Adrenal gland (tissue), 9 donors: ENCODE measurements at regions not wholly inside any gene's neighbourhood (a gene's known extent, or its start where the extent isn't known, plus 50 kb on each side); places are given as distances from the start of the nearest gene placed in this dataset.

ENCODE experiments used
- DNase-seq, 7 donors: peaks; one replicate each; pipeline ENCODE4 v3.0.0-alpha.2; 2019 to 2020
- H3K27ac ChIP-seq, 5 donors: fragments of 200-600 bp; sonication (generic) in 4 of 5; 1 replicate in 3 of 5; 2 replicates in 2 of 5; pipeline versions ENCODE4 v1.5.1 to v1.8.0; 2016 to 2020; ENCODE audit warnings: mild to moderate bottlenecking in 1 of 5
- H3K27me3 ChIP-seq: fragments of 200-600 bp; 2 replicates; pipeline ENCODE4 v1.8.0; 2021
- H3K36me3 ChIP-seq, 2 donors: fragments of 200-600 bp; replicated peaks in 1 of 2; 1 replicate in 1 of 2; 2 replicates in 1 of 2; pipeline versions ENCODE4 v1.5.1 to v1.8.0; 2018 to 2022
- H3K4me1 ChIP-seq, 2 donors: fragments of 200-600 bp; replicated peaks in 1 of 2; 1 replicate in 1 of 2; 2 replicates in 1 of 2; pipeline versions ENCODE4 v1.5.1 to v1.8.0; 2018 to 2021
- H3K4me3 ChIP-seq, 4 donors: fragments of 200-600 bp; sonication (generic) in 3 of 4; one replicate each; pipeline ENCODE4 v1.5.1; 2016 to 2018
- H3K9me3 ChIP-seq, 3 donors: fragments of 200-600 bp; sonication (generic) in 1 of 3; replicated peaks in 1 of 3; 1 replicate in 2 of 3; 2 replicates in 1 of 3; pipeline versions ENCODE4 v1.5.1 to v1.8.0; 2016 to 2021
- POLR2A ChIP-seq, 2 donors: fragments of 450-650 bp; IDR thresholded peaks; one replicate each; pipeline ENCODE4 v1.6.1; 2017; ENCODE audit warnings: antibody characterized with exemption in 2 of 2, mild to moderate bottlenecking in 2 of 2, moderate library complexity in 1 of 2
- WGBS, 4 donors: extraction: QIAGEN DNeasy Blood & Tissue Kit in 2 of 4; methylation state at CpG; one replicate each; pipeline versions ENCODE4 v1.1.5 to v1.1.7; 2013 to 2017; 5-methylcytosine and 5-hydroxymethylcytosine counted together
- intact Hi-C, 2 donors: fragments of 100-400 bp; cut with DNase I; formaldehyde crosslinking; loops; one replicate each; pipeline versions ENCODE4 v1.14.1 to v1.15.0; 2022 to 2023
- TF ChIP-seq, protein P1 (sequence below), 6 experiments: fragments of 450-650 bp in 4 of 6; fragments of 200-600 bp in 2 of 6; sonication (generic) in 1 of 6; IDR thresholded peaks; 1 replicate in 5 of 6; 2 replicates in 1 of 6; pipeline versions ENCODE4 v1.5.1 to v1.8.0; 2016 to 2021; ENCODE audit warnings: antibody characterized with exemption in 6 of 6, mild to moderate bottlenecking in 2 of 6, moderate library complexity in 1 of 6
- donor health status: healthy with polysubstance abuse.
- donor health status: Bipolar disorder and iron deficiency.
- donor health status: DM: yes; HTN: yes; CAD: no.
- donor health status: DM: no; HTN: no; CAD: no.
- donor health status: DM: no; HTN: no; CAD: no.

GRCh38 chr6:1231941-1232340 lies 80.0 kb upstream of the FOXQ1 start:
- intact Hi-C loops: no loop called here
- no peaks in the 10 kb centered on the region for H3K9me3 ChIP-seq
- 58 to 69% (median 67%) methylated on average over 4 of the region's 4 CpGs for WGBS, 4 donors
- no peak for TF ChIP-seq POLR2A (IDR thresholded peaks at IDR 0.05)
- TF ChIP-seq, protein P1, sequence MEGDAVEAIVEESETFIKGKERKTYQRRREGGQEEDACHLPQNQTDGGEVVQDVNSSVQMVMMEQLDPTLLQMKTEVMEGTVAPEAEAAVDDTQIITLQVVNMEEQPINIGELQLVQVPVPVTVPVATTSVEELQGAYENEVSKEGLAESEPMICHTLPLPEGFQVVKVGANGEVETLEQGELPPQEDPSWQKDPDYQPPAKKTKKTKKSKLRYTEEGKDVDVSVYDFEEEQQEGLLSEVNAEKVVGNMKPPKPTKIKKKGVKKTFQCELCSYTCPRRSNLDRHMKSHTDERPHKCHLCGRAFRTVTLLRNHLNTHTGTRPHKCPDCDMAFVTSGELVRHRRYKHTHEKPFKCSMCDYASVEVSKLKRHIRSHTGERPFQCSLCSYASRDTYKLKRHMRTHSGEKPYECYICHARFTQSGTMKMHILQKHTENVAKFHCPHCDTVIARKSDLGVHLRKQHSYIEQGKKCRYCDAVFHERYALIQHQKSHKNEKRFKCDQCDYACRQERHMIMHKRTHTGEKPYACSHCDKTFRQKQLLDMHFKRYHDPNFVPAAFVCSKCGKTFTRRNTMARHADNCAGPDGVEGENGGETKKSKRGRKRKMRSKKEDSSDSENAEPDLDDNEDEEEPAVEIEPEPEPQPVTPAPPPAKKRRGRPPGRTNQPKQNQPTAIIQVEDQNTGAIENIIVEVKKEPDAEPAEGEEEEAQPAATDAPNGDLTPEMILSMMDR (IDR thresholded peaks at IDR 0.05): no peak
- no peaks in the 10 kb centered on the region for H3K4me1 ChIP-seq
- no peaks in the 10 kb centered on the region for H3K36me3 ChIP-seq
- H3K27me3 ChIP-seq: no peaks in the 10 kb centered on the region
- no peak overlapping the region for H3K27ac ChIP-seq
- no peak for DNase-seq
- H3K4me3 ChIP-seq: no peak overlapping the region

DNA sequence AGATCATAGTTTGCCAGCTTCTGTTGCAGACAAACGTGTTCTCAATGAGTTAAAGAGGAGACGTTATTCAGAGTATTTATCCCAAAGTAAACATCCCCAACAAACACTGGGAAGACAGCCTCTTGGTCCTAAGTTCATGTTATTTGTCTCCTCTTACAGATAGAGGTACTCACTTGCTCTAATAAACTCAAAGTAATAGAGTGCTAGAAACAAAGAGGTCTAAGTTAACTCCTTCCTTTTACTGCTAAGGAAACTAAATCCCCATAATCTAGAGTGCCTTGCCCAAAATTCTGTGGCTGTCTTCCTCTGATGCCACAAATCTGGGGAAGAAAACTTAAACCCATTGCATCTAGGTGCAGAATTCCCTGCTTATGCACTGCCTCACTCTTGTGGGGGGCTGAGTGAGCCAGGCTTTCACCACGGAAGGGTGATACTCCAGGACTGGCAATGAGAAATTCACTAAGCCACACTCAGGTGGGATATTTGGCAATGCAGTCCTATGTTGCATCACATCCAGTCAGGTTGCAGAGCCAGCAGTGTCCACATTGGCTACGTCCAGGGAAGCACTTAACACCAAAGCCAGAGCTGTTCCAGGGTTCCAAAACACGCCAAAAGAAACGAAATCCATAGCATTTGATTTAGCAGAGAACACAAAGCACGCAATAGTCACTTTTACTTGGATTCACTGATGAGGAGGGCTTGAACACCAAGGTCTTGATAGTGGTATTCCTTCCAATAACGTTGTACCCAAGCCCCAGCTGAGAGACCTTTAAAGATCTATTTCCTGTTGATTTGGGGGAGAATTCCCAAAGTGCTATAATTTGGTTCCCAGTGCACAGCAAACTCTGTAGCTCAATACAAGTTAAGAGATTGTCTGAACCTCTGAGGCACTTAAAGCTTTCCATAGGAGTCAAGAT lies 81.0 kb upstream of the FOXQ1 start:
- no peaks in the 10 kb centered on the region for H3K9me3 ChIP-seq
- no peak overlapping the region for H3K4me3 ChIP-seq
- H3K27me3 ChIP-seq: no peaks in the 10 kb centered on the region
- intact Hi-C loops: no loop called here
- H3K27ac ChIP-seq: no peak overlapping the region
- no peaks in the 10 kb centered on the region for H3K36me3 ChIP-seq
- WGBS, 4 donors: 48 to 63% (median 52%) methylated on average over 8 of the region's 8 CpGs
- no peak for TF ChIP-seq POLR2A (IDR thresholded peaks at IDR 0.05)
- TF ChIP-seq, protein P1 (IDR thresholded peaks at IDR 0.05): no peak
- no peak for DNase-seq
- H3K4me1 ChIP-seq: no peaks in the 10 kb centered on the region

DNA sequence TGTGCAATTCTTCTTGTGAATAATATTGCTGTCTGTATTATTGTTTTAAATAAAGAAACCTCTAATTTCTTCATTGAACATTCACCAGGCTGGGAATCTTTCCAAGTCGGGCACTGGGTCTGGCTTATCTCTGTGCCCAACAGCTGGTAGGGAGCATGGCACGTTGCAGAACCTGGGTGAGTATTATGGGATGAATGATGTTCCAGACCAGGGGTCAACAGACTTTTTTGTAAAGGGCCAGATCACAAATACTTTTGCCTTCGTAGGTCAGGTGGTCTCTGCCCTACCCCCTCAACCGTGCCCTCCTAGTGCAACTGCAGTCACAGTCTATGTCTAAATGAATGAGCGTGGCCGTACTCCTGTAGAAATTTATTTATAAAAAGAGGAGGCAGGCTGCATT lies 81.6 kb upstream of the FOXQ1 start:
- Histone ChIP-seq H3K4me1 (no peaks in the 10 kb centered on the region), H3K27ac (no peak overlapping the region), H3K4me3 (no peak overlapping the region), H3K9me3 (no peaks in the 10 kb centered on the region), H3K36me3 (no peaks in the 10 kb centered on the region), H3K27me3 (no peaks in the 10 kb centered on the region)
- WGBS, 4 donors: 55 to 72% (median 64%) methylated on average over 6 of the region's 6 CpGs
- intact Hi-C loops: no loop called here
- DNase-seq: no peak
- TF ChIP-seq, protein P1 (IDR thresholded peaks at IDR 0.05): no peak

DNA sequence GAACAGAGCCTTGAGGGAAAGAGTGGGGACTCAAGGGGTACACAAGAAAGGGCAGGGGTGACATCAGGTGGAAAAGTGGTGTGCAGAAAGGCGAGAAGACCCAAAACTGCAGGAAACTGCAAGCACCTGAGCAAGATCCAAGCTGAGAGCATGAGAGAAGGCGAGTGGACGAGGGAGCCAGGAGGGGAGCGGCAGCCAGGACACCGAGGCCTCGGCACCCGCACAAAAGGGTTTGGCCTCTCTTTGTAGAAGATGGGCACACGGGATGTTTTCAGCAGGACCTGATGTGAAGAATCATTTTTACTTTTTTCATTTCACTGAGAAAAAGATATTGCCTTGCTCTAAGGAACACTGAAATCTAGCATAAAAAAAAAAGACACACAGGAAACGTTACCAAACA lies 82.1 kb upstream of the FOXQ1 start:
- no peak for TF ChIP-seq POLR2A (IDR thresholded peaks at IDR 0.05)
- TF ChIP-seq, protein P1 (IDR thresholded peaks at IDR 0.05): no peak

More for the DNA sequence above, 82.1 kb upstream of the FOXQ1 start:
- Histone ChIP-seq H3K4me1 (no peaks in the 10 kb centered on the region), H3K27me3 (no peaks in the 10 kb centered on the region), H3K27ac (no peak overlapping the region), H3K9me3 (no peaks in the 10 kb centered on the region), H3K4me3 (no peak overlapping the region), H3K36me3 (no peaks in the 10 kb centered on the region)
- WGBS, 4 donors: 80 to 89% (median 83%) methylated on average over 9 of the region's 9 CpGs
- intact Hi-C loops: no loop called here
- DNase-seq: no peak
